HEK293T (cell line): ENCODE measurements at regions not wholly inside any gene's neighbourhood (a gene's known extent, or its start where the extent isn't known, plus 50 kb on each side); places are given as distances from the start of the nearest gene placed in this dataset.

ENCODE experiments used
- ELF4 ChIP-seq: fragments of 450-650 bp; IDR thresholded peaks from 2 replicates; pipeline ENCODE4 v1.6.1; 2017; ENCODE audit warnings: antibody characterized with exemption
- FOXA1 ChIP-seq: fragments of 450-650 bp; IDR thresholded peaks from 2 replicates; pipeline ENCODE4 v1.6.1; 2016; ENCODE audit warnings: mild to moderate bottlenecking
- FOXK2 ChIP-seq: fragments of 450-650 bp; IDR thresholded peaks from 2 replicates; pipeline ENCODE4 v1.6.1; 2016; ENCODE audit warnings: mild to moderate bottlenecking
- FOXM1 ChIP-seq: fragments of 450-650 bp; IDR thresholded peaks from 2 replicates; pipeline ENCODE4 v1.6.1; 2017; ENCODE audit warnings: mild to moderate bottlenecking, borderline replicate concordance
- HDGF ChIP-seq: fragments of 450-650 bp; IDR thresholded peaks from 2 replicates; pipeline ENCODE4 v1.6.1; 2017; ENCODE audit warnings: antibody characterized with exemption, borderline replicate concordance
- L3MBTL2 ChIP-seq: fragments of 450-650 bp; conservative IDR thresholded peaks from 2 replicates; pipeline ENCODE4 v1.6.1; 2016; ENCODE audit warnings: mild to moderate bottlenecking
- NFRKB ChIP-seq: fragments of 450-650 bp; IDR thresholded peaks from 2 replicates; pipeline ENCODE4 v1.6.1; 2016; ENCODE audit warnings: mild to moderate bottlenecking, moderate library complexity
- SP1 ChIP-seq: fragments of 450-650 bp; IDR thresholded peaks from 2 replicates; pipeline ENCODE4 v1.6.1; 2017
- TARDBP ChIP-seq: fragments of 450-650 bp; IDR thresholded peaks from 2 replicates; pipeline ENCODE4 v1.6.1; 2016
- ZNF384 ChIP-seq: fragments of 450-650 bp; IDR thresholded peaks from 2 replicates; pipeline ENCODE4 v1.6.1; 2016
- TF ChIP-seq, protein P1 (sequence below): fragments of 450-650 bp; IDR thresholded peaks from 2 replicates; pipeline ENCODE4 v1.6.1; 2016

DNA sequence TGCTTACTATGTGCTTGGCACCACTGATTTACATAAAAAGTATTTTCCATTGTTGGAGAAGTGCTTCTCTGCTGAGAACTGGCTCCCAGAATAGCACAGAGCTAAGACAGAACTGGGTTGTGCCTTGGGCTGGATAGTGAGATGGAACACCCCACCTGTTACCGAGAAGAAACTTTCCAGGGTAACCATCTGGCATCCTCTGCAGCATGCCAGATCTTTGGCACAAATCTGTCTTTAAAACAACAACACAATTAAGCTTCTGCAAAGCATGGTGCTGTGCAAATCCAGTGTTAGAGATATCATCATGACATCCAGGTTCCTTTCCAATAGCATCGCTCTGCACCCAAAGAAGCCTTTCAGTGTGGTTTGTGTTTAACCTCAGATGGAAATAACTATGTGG lies 202.5 kb upstream of the RFC3 start:
- no peak for TF ChIP-seq SP1
- no peak for TF ChIP-seq ZNF384
- TF ChIP-seq HDGF, result no peak
- TF ChIP-seq, protein P1, sequence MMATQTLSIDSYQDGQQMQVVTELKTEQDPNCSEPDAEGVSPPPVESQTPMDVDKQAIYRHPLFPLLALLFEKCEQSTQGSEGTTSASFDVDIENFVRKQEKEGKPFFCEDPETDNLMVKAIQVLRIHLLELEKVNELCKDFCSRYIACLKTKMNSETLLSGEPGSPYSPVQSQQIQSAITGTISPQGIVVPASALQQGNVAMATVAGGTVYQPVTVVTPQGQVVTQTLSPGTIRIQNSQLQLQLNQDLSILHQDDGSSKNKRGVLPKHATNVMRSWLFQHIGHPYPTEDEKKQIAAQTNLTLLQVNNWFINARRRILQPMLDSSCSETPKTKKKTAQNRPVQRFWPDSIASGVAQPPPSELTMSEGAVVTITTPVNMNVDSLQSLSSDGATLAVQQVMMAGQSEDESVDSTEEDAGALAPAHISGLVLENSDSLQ, result no peak
- no peak for TF ChIP-seq FOXK2
- no peak for TF ChIP-seq TARDBP
- TF ChIP-seq ELF4, result no peak
- TF ChIP-seq FOXA1, result no peak
- no peak for TF ChIP-seq L3MBTL2
- TF ChIP-seq FOXM1, result no peak
- TF ChIP-seq NFRKB, result no peak
